Esophagus muscularis mucosa (tissue), 4 donors: ENCODE measurements at regions not wholly inside any gene's neighbourhood (a gene's known extent, or its start where the extent isn't known, plus 50 kb on each side); places are given as distances from the start of the nearest gene placed in this dataset.

Source experiments
- CTCF ChIP-seq, 3 experiments: fragments of 200-600 bp in 2 of 3; fragments of 450-650 bp in 1 of 3; sonication (generic) in 2 of 3; IDR thresholded peaks; one replicate each; pipeline ENCODE4 v1.5.1; 2017 to 2019; ENCODE audit warnings: antibody characterized with exemption in 3 of 3, mild to moderate bottlenecking in 2 of 3, moderate library complexity in 1 of 3
- EP300 ChIP-seq: sonication (generic); formaldehyde crosslinking; IDR thresholded peaks from one replicate; pipeline ENCODE4 v1.6.1; 2017; ENCODE audit warnings: antibody characterized with exemption
- POLR2A ChIP-seq: fragments of 450-650 bp; IDR thresholded peaks from one replicate; pipeline ENCODE4 v1.6.1; 2017; ENCODE audit warnings: antibody characterized with exemption, moderate library complexity, mild to moderate bottlenecking, low read depth

GRCh38 chr7:13551503-13551902 lies 438.0 kb downstream of the ETV1 start:
- TF ChIP-seq CTCF (IDR thresholded peaks at IDR 0.05), result no peak
- TF ChIP-seq EP300, result no peak
- TF ChIP-seq POLR2A, result no peak
